Stimulated activated CD8-positive, alpha-beta memory T cell treated with anti-CD3 and anti-CD28 coated beads, Interleukin-2, amount 100 ng/mL, for 48 hours (primary cell): ENCODE measurements at regions not wholly inside any gene's neighbourhood (a gene's known extent, or its start where the extent isn't known, plus 50 kb on each side); places are given as distances from the start of the nearest gene placed in this dataset.

Experiments used
- DNase-seq, 2 donors: peaks; one replicate each; pipeline ENCODE4 v3.0.0-alpha.2; 2020; ENCODE audit warnings: low read depth in 2 of 2

- no peak for DNase-seq
Observed at GRCh38 chr9:90385146-90385545, 257.5 kb downstream of the DIRAS2 start.

GRCh38 chr9:90393365-90394152, 249.1 kb downstream of the DIRAS2 start:
- DNase-seq = no peak

GRCh38 chr9:90394871-90395270, 247.8 kb downstream of the DIRAS2 start:
- no peak for DNase-seq

GRCh38 chr9:90400091-90400490, 242.5 kb downstream of the DIRAS2 start:
- no peak for DNase-seq

GRCh38 chr9:90408659-90409058, 234.0 kb downstream of the DIRAS2 start:
- no peak for DNase-seq

- no peak for DNase-seq
Observed at GRCh38 chr9:90419221-90419851, 223.3 kb downstream of the DIRAS2 start.

GRCh38 chr9:90420211-90420610, 222.4 kb downstream of the DIRAS2 start:
- no peak for DNase-seq

GRCh38 chr9:90420768-90421513, 221.7 kb downstream of the DIRAS2 start:
- DNase-seq = no peak

- no peak for DNase-seq
Observed at GRCh38 chr9:90421786-90422185, 220.8 kb downstream of the DIRAS2 start.

GRCh38 chr9:90423661-90424193, 218.9 kb downstream of the DIRAS2 start:
- no peak for DNase-seq

GRCh38 chr9:90428517-90428916, 214.1 kb downstream of the DIRAS2 start:
- DNase-seq = no peak

GRCh38 chr9:90432951-90433350, 209.7 kb downstream of the DIRAS2 start:
- no peak for DNase-seq

GRCh38 chr9:90433398-90433941, 209.2 kb downstream of the DIRAS2 start:
- DNase-seq = no peak

- no peak for DNase-seq
Observed at GRCh38 chr9:90441814-90442213, 200.8 kb downstream of the DIRAS2 start.

- no peak for DNase-seq
Observed at GRCh38 chr9:90442723-90443122, 199.9 kb downstream of the DIRAS2 start.

GRCh38 chr9:90444609-90445204, 197.9 kb downstream of the DIRAS2 start:
- DNase-seq = no peak

- no peak for DNase-seq
Observed at GRCh38 chr9:90445391-90445790, 197.2 kb downstream of the DIRAS2 start.

- DNase-seq = no peak
Observed at GRCh38 chr9:90446200-90446948, 196.2 kb downstream of the DIRAS2 start.

GRCh38 chr9:90447773-90448172, 194.9 kb downstream of the DIRAS2 start:
- no peak for DNase-seq

GRCh38 chr9:90449213-90449925, 193.3 kb downstream of the DIRAS2 start:
- DNase-seq = no peak
